HEK293 (cell line): ENCODE measurements at regions not wholly inside any gene's neighbourhood (a gene's known extent, or its start where the extent isn't known, plus 50 kb on each side); places are given as distances from the start of the nearest gene placed in this dataset.

Experiments
- CTCF ChIA-PET: fragments of 350-600 bp; formaldehyde crosslinking; extraction: SDS; loops from one replicate; lab custom pipeline; 2021; ENCODE audit warnings: antibody characterized with exemption; lab: Yijun Ruan, JAX
- POLR2A ChIA-PET: fragments of 300-600 bp; formaldehyde crosslinking; extraction: SDS; loops from one replicate; lab custom pipeline; 2020; ENCODE audit warnings: antibody characterized with exemption, inconsistent platforms; lab: Yijun Ruan, JAX
- H3K27ac ChIP-seq: fragments of 200-500 bp; sonication (Bioruptor generic); 2 replicates; pipeline ENCODE4 v1.5.1; 2014; ENCODE audit warnings: low read depth, low read length, control low read depth, inconsistent platforms; ENCODE audit errors: extremely low read depth
- H3K36me3 ChIP-seq, 2 experiments: fragments of 200-500 bp in 1 of 2; sonication (Bioruptor generic) in 1 of 2; 1 replicate in 1 of 2; 2 replicates in 1 of 2; pipeline ENCODE4 v1.5.1; 2014 to 2017; ENCODE audit warnings: inconsistent platforms in 2 of 2, low read length in 2 of 2; ENCODE audit not compliant: control insufficient read depth in 2 of 2, insufficient read depth in 1 of 2
- H3K4me1 ChIP-seq: fragments of 200-500 bp; sonication (Bioruptor generic); 2 replicates; pipeline ENCODE4 v1.5.1; 2014; ENCODE audit warnings: mild to moderate bottlenecking, low read length, inconsistent platforms; ENCODE audit not compliant: control insufficient read depth, insufficient read depth
- H3K4me3 ChIP-seq: 2 replicates; pipeline ENCODE4 v1.5.1; 2011; ENCODE audit warnings: low read depth, mild to moderate bottlenecking, control low read depth, low read length, moderate library complexity
- H3K9me3 ChIP-seq: fragments of 200-500 bp; sonication (Bioruptor generic); 2 replicates; pipeline ENCODE4 v1.5.1; 2014; ENCODE audit warnings: low read depth, low read length, inconsistent platforms; ENCODE audit not compliant: control insufficient read depth, insufficient read depth
- HIC1 ChIP-seq: fragments of 450-650 bp; formaldehyde crosslinking; IDR thresholded peaks from 2 replicates; pipeline ENCODE4 v1.5.1; 2016; ENCODE audit warnings: missing biosample characterization, missing genetic modification characterization
- KLF17 ChIP-seq: fragments of 450-650 bp; formaldehyde crosslinking; IDR thresholded peaks from 2 replicates; pipeline ENCODE4 v1.5.1; 2016; ENCODE audit warnings: missing biosample characterization, missing genetic modification characterization
- MYNN ChIP-seq: fragments of 450-650 bp; formaldehyde crosslinking; IDR thresholded peaks from 2 replicates; pipeline ENCODE4 v1.5.1; 2016; ENCODE audit warnings: missing biosample characterization, missing genetic modification characterization, borderline replicate concordance
- PATZ1 ChIP-seq: fragments of 450-650 bp; formaldehyde crosslinking; IDR thresholded peaks from 2 replicates; pipeline ENCODE4 v1.5.1; 2016; ENCODE audit warnings: missing biosample characterization, missing genetic modification characterization
- SALL2 ChIP-seq: fragments of 450-650 bp; formaldehyde crosslinking; IDR thresholded peaks from 2 replicates; pipeline ENCODE4 v1.5.0; 2017; ENCODE audit warnings: missing biosample characterization, mild to moderate bottlenecking, missing genetic modification characterization, borderline replicate concordance
- SETDB1 ChIP-seq: IDR thresholded peaks from one replicate; pipeline ENCODE4 v1.6.1; 2017; ENCODE audit warnings: mild to moderate bottlenecking, low read length, moderate library complexity, mixed read lengths; ENCODE audit not compliant: insufficient read length
- SP2 ChIP-seq: fragments of 450-650 bp; formaldehyde crosslinking; IDR thresholded peaks from 2 replicates; pipeline ENCODE4 v1.5.1; 2016; ENCODE audit warnings: missing biosample characterization, missing genetic modification characterization
- YY2 ChIP-seq: fragments of 450-650 bp; formaldehyde crosslinking; IDR thresholded peaks from 2 replicates; pipeline ENCODE4 v1.5.1; 2016; ENCODE audit warnings: missing biosample characterization, missing genetic modification characterization
- ZEB2 ChIP-seq: fragments of 450-650 bp; formaldehyde crosslinking; IDR thresholded peaks from 2 replicates; pipeline ENCODE4 v1.5.1; 2016; ENCODE audit warnings: missing biosample characterization, missing genetic modification characterization
- ZNF112 ChIP-seq: fragments of 450-650 bp; formaldehyde crosslinking; IDR thresholded peaks from 2 replicates; pipeline ENCODE4 v1.5.0; 2017; ENCODE audit warnings: missing biosample characterization, missing genetic modification characterization
- ZNF114 ChIP-seq: fragments of 450-650 bp; formaldehyde crosslinking; IDR thresholded peaks from 2 replicates; pipeline ENCODE4 v1.5.0; 2017; ENCODE audit warnings: missing biosample characterization, missing genetic modification characterization
- ZNF146 ChIP-seq: fragments of 450-650 bp; formaldehyde crosslinking; IDR thresholded peaks from 2 replicates; pipeline ENCODE4 v1.5.1; 2016; ENCODE audit warnings: missing biosample characterization, missing genetic modification characterization
- ZNF155 ChIP-seq: fragments of 450-650 bp; formaldehyde crosslinking; IDR thresholded peaks from 2 replicates; pipeline ENCODE4 v1.5.1; 2016; ENCODE audit warnings: missing biosample characterization, missing genetic modification characterization
- ZNF184 ChIP-seq: fragments of 450-650 bp; IDR thresholded peaks from 2 replicates; pipeline ENCODE4 v1.5.1; 2018; ENCODE audit warnings: missing biosample characterization, mild to moderate bottlenecking, missing genetic modification characterization
- ZNF23 ChIP-seq: fragments of 450-650 bp; formaldehyde crosslinking; IDR thresholded peaks from 2 replicates; pipeline ENCODE4 v1.5.1; 2016; ENCODE audit warnings: missing biosample characterization, missing genetic modification characterization, borderline replicate concordance
- ZNF26 ChIP-seq: fragments of 450-650 bp; formaldehyde crosslinking; IDR thresholded peaks from 2 replicates; pipeline ENCODE4 v1.5.1; 2016; ENCODE audit warnings: missing biosample characterization, missing genetic modification characterization
- ZNF335 ChIP-seq: fragments of 450-650 bp; formaldehyde crosslinking; conservative IDR thresholded peaks from 2 replicates; pipeline ENCODE4 v1.5.1; 2016; ENCODE audit warnings: missing biosample characterization, missing genetic modification characterization
- ZNF350 ChIP-seq: fragments of 450-650 bp; formaldehyde crosslinking; IDR thresholded peaks from 2 replicates; pipeline ENCODE4 v1.5.0; 2017; ENCODE audit warnings: missing biosample characterization, mild to moderate bottlenecking, missing genetic modification characterization
- ZNF426 ChIP-seq: fragments of 450-650 bp; formaldehyde crosslinking; IDR thresholded peaks from 2 replicates; pipeline ENCODE4 v1.5.1; 2017; ENCODE audit warnings: missing biosample characterization, missing genetic modification characterization, mild to moderate bottlenecking, inconsistent platforms, moderate library complexity
- ZNF549 ChIP-seq: fragments of 450-650 bp; IDR thresholded peaks from 2 replicates; pipeline ENCODE4 v1.5.1; 2018; ENCODE audit warnings: missing biosample characterization, missing genetic modification characterization, mild to moderate bottlenecking, inconsistent platforms, moderate library complexity
- ZNF555 ChIP-seq: fragments of 450-650 bp; formaldehyde crosslinking; conservative IDR thresholded peaks from 2 replicates; pipeline ENCODE4 v1.5.1; 2017; ENCODE audit warnings: missing biosample characterization, mild to moderate bottlenecking, missing genetic modification characterization, inconsistent platforms
- ZNF558 ChIP-seq: fragments of 450-650 bp; formaldehyde crosslinking; IDR thresholded peaks from 2 replicates; pipeline ENCODE4 v1.5.1; 2016; ENCODE audit warnings: missing biosample characterization, missing genetic modification characterization
- ZNF571 ChIP-seq: fragments of 450-650 bp; formaldehyde crosslinking; IDR thresholded peaks from 2 replicates; pipeline ENCODE4 v1.5.0; 2017; ENCODE audit warnings: missing biosample characterization, missing genetic modification characterization
- ZNF654 ChIP-seq: fragments of 450-650 bp; formaldehyde crosslinking; IDR thresholded peaks from 2 replicates; pipeline ENCODE4 v1.5.1; 2016; ENCODE audit warnings: low read depth, missing biosample characterization, missing genetic modification characterization
- ZNF658 ChIP-seq: fragments of 450-650 bp; formaldehyde crosslinking; IDR thresholded peaks from 2 replicates; pipeline ENCODE4; 2016; ENCODE audit warnings: missing biosample characterization, missing genetic modification characterization
- ZNF785 ChIP-seq: fragments of 450-650 bp; formaldehyde crosslinking; IDR thresholded peaks from 2 replicates; pipeline ENCODE4 v1.5.1; 2016; ENCODE audit warnings: missing biosample characterization, missing genetic modification characterization
- ZSCAN16 ChIP-seq: fragments of 450-650 bp; formaldehyde crosslinking; IDR thresholded peaks from 2 replicates; pipeline ENCODE4 v1.5.1; 2016; ENCODE audit warnings: missing biosample characterization, missing genetic modification characterization
- ZSCAN4 ChIP-seq: fragments of 450-650 bp; formaldehyde crosslinking; IDR thresholded peaks from 2 replicates; pipeline ENCODE4 v1.5.1; 2017; ENCODE audit warnings: missing biosample characterization, missing genetic modification characterization

- H3K27ac ChIP-seq = no peak overlapping the region
- H3K9me3 ChIP-seq = no peaks in the 10 kb centered on the region
- H3K4me1 ChIP-seq = no peaks in the 10 kb centered on the region
- no peak overlapping the region for H3K4me3 ChIP-seq
- ChIA-PET POLR2A (no interaction called here), CTCF (interaction anchor here (0.7 kb wide), 1 partner anchor 256 kb away, joined by 3 read pairs; no protein-coding TSS in a partner anchor)
- TF ChIP-seq ZNF26 (tag by site-specific recombination) (peak; percentile 44; the same call in 1 of the 2 replicates), MYNN (tag by site-specific recombination) (no peak), ZNF658 (tag by site-specific recombination) (no peak), ZEB2 (tag by site-specific recombination) (no peak), KLF17 (tag by site-specific recombination) (no peak), ZNF112 (tag by site-specific recombination) (peak; percentile 48; the same call in 1 of the 2 replicates), ZNF184 (0 out of 2 replicates have a peak, but pooled peaks have one; percentile 34), ZNF350 (tag by site-specific recombination) (no peak), ZSCAN4 (tag by site-specific recombination) (no peak), YY2 (no peak), ZNF146 (tag by site-specific recombination) (no peak), ZNF555 (tag by site-specific recombination) (0 out of 2 replicates have a peak, but pooled peaks have one; percentile 6), ZNF654 (tag by site-specific recombination) (no peak), ZNF549 (tag by site-specific recombination) (peak; percentile 41; the same call in 1 of the 2 replicates), HIC1 (tag by site-specific recombination) (no peak), SALL2 (tag by site-specific recombination) (no peak), ZNF785 (tag by site-specific recombination) (no peak), ZNF114 (tag by site-specific recombination) (no peak), SP2 (no peak), ZNF571 (no peak), ZNF335 (no peak), SETDB1 (peak; percentile 90), ZNF426 (tag by site-specific recombination) (no peak), PATZ1 (tag by site-specific recombination) (no peak), ZSCAN16 (tag by site-specific recombination) (no peak), ZNF155 (tag by site-specific recombination) (no peak), ZNF23 (tag by site-specific recombination) (no peak), ZNF558 (no peak)
- H3K36me3 ChIP-seq = no peaks in the 10 kb centered on the region
Observed at GRCh38 chr12:70157099-70157498, 86.1 kb upstream of the CNOT2 start.
